ENCODE measurements at regions not wholly inside any gene's neighbourhood (a gene's known extent, or its start where the extent isn't known, plus 50 kb on each side); places are given as distances from the start of the nearest gene placed in this dataset.

GRCh38 chr2:176830362-176830761, 382.2 kb upstream of the HNRNPA3 start:
- no peak for DNase-seq
- H3K9me3 ChIP-seq (ENCODE audit: control insufficient read depth, low read length), result no peaks in the 10 kb centered on the region
- no peaks in the 10 kb centered on the region for H3K79me1 ChIP-seq (replicated peaks; ENCODE audit: low read length, poor library complexity, severe bottlenecking)
- H2BK5ac ChIP-seq (ENCODE audit: low read depth, low read length, poor library complexity, severe bottlenecking), result no peak overlapping the region
- no peak overlapping the region for H2BK120ac ChIP-seq (ENCODE audit: low read depth, low read length)
- no peak overlapping the region for H3K27ac ChIP-seq (ENCODE audit: low read length, poor library complexity, severe bottlenecking)
- H2BK15ac ChIP-seq (ENCODE audit: low read depth, poor library complexity, severe bottlenecking), result no peak overlapping the region
- H3K23ac ChIP-seq (ENCODE audit: low read length in 2 of 2), result no peak overlapping the region
- H3K4me2 ChIP-seq (ENCODE audit: low read length, poor library complexity, severe bottlenecking), result no peak overlapping the region
- no peak overlapping the region for H3K4ac ChIP-seq (ENCODE audit: low read depth in 1 of 2, low read length in 2 of 2)
- no peak overlapping the region for H3K9ac ChIP-seq (ENCODE audit: low read length)
- no peak overlapping the region for H2BK12ac ChIP-seq (ENCODE audit: low read length in 2 of 2)
- no peaks in the 10 kb centered on the region for H3K4me1 ChIP-seq (ENCODE audit: control insufficient read depth, insufficient read depth, low read depth, low read length)
- H4K8ac ChIP-seq (ENCODE audit: low read length), result no peak overlapping the region
- H2AK5ac ChIP-seq (ENCODE audit: low read length, severe bottlenecking), result no peak overlapping the region
- no peak overlapping the region for H3K14ac ChIP-seq (ENCODE audit: low read length in 2 of 2)
- H3K18ac ChIP-seq (ENCODE audit: low read depth in 1 of 2, low read length in 2 of 2), result no peak overlapping the region
- no peaks in the 10 kb centered on the region for H3K36me3 ChIP-seq (ENCODE audit: control insufficient read depth in 1 of 2, insufficient read depth in 2 of 2, low read depth in 1 of 2, low read length in 2 of 2)
- H4K91ac ChIP-seq (ENCODE audit: low read length), result no peak overlapping the region
- no peak overlapping the region for H3K4me3 ChIP-seq (ENCODE audit: insufficient read depth in 1 of 2, low read depth in 1 of 2, low read length in 2 of 2)
- 7% methylated on average over 2 of the region's 3 CpGs for WGBS
- H2AFZ ChIP-seq (ENCODE audit: low read depth, low read length), result no peak overlapping the region
- peaks cover 9 to 13% of the 10 kb centered on the region in 2 experiments for H3K27me3 ChIP-seq (ENCODE audit: control insufficient read depth in 1 of 2, insufficient read depth in 1 of 2, low read length in 2 of 2)

DNA sequence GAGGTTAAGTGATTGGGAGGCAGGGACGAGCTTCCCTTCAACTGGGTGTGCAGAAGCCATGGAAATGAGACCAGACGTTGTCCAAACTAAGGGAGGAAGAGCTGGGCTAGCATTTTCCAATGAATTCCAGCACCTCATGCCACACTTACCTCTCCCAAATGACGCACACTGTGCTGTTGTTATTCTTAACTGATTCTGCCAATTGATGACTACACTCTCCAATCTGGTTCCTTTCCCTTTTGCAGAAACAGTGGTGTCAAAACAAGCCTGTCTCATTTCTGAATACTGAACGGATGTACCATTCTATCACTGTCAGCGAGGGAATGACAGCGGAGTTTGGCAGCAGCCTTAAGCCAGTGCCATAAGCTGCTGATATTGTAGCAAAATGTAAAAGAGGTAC, 380.5 kb upstream of the HNRNPA3 start:
- Histone ChIP-seq H3K14ac (ENCODE audit: low read length in 2 of 2) (no peak overlapping the region), H2BK12ac (ENCODE audit: low read length in 2 of 2) (no peak overlapping the region), H2BK120ac (ENCODE audit: low read depth, low read length) (no peak overlapping the region), H3K4ac (ENCODE audit: low read depth in 1 of 2, low read length in 2 of 2) (no peak overlapping the region), H3K4me3 (ENCODE audit: insufficient read depth in 1 of 2, low read depth in 1 of 2, low read length in 2 of 2) (no peak overlapping the region), H3K23ac (ENCODE audit: low read length in 2 of 2) (no peak overlapping the region), H4K91ac (ENCODE audit: low read length) (no peak overlapping the region), H3K27me3 (ENCODE audit: control insufficient read depth in 1 of 2, insufficient read depth in 1 of 2, low read length in 2 of 2) (peaks cover 2 to 9% of the 10 kb centered on the region in 2 experiments), H3K36me3 (ENCODE audit: control insufficient read depth in 1 of 2, insufficient read depth in 2 of 2, low read depth in 1 of 2, low read length in 2 of 2) (no peaks in the 10 kb centered on the region), H3K9ac (ENCODE audit: low read length) (no peak overlapping the region), H3K9me3 (ENCODE audit: control insufficient read depth, low read length) (peaks cover 4% of the 10 kb centered on the region), H3K4me2 (ENCODE audit: low read length, poor library complexity, severe bottlenecking) (no peak overlapping the region), H4K8ac (ENCODE audit: low read length) (no peak overlapping the region), H3K27ac (ENCODE audit: low read length, poor library complexity, severe bottlenecking) (no peak overlapping the region), H2BK15ac (ENCODE audit: low read depth, poor library complexity, severe bottlenecking) (no peak overlapping the region), H3K4me1 (ENCODE audit: control insufficient read depth, insufficient read depth, low read depth, low read length) (no peaks in the 10 kb centered on the region), H3K18ac (ENCODE audit: low read depth in 1 of 2, low read length in 2 of 2) (no peak overlapping the region), H2BK5ac (ENCODE audit: low read depth, low read length, poor library complexity, severe bottlenecking) (no peak overlapping the region), H3K79me1 (replicated peaks; ENCODE audit: low read length, poor library complexity, severe bottlenecking) (no peaks in the 10 kb centered on the region), H2AFZ (ENCODE audit: low read depth, low read length) (no peak overlapping the region), H2AK5ac (ENCODE audit: low read length, severe bottlenecking) (no peak overlapping the region)
- no peak for DNase-seq
- 71% methylated on average over 6 of the region's 6 CpGs for WGBS

DNA sequence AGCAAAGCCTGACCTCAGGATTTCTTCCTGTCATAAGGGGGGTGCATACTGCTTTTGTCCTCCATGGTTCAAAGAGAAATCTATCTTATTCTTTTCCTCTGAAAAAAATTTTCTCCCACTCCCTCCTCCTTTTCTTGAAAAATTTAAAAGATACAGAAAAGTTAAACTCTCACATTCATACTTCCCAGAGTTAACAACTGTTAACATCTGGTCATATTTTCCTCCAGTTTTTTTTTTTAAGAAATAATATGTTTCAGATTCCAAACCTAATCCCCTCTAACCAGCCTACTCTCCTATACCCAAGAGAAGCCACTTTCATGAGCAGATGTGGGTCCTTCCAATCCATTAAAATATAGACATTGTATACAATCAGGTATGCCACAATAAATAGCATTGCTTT, 378.9 kb upstream of the HNRNPA3 start:
- H3K14ac ChIP-seq (ENCODE audit: low read length in 2 of 2), result no peak overlapping the region
- H3K4me2 ChIP-seq (ENCODE audit: low read length, poor library complexity, severe bottlenecking), result no peak overlapping the region
- H4K91ac ChIP-seq (ENCODE audit: low read length), result no peak overlapping the region
- H2BK120ac ChIP-seq (ENCODE audit: low read depth, low read length), result no peak overlapping the region
- no peak for DNase-seq
- peaks cover 2 to 9% of the 10 kb centered on the region in 2 experiments for H3K27me3 ChIP-seq (ENCODE audit: control insufficient read depth in 1 of 2, insufficient read depth in 1 of 2, low read length in 2 of 2)
- H2AK5ac ChIP-seq (ENCODE audit: low read length, severe bottlenecking), result no peak overlapping the region
- peaks cover 4% of the 10 kb centered on the region for H3K9me3 ChIP-seq (ENCODE audit: control insufficient read depth, low read length)
- no peak overlapping the region for H2AFZ ChIP-seq (ENCODE audit: low read depth, low read length)
- no peak overlapping the region for H3K4ac ChIP-seq (ENCODE audit: low read depth in 1 of 2, low read length in 2 of 2)
- H3K23ac ChIP-seq (ENCODE audit: low read length in 2 of 2), result no peak overlapping the region
- H3K4me3 ChIP-seq (ENCODE audit: insufficient read depth in 1 of 2, low read depth in 1 of 2, low read length in 2 of 2), result no peak overlapping the region
- no peak overlapping the region for H3K9ac ChIP-seq (ENCODE audit: low read length)
- H2BK5ac ChIP-seq (ENCODE audit: low read depth, low read length, poor library complexity, severe bottlenecking), result no peak overlapping the region
- no peak overlapping the region for H4K8ac ChIP-seq (ENCODE audit: low read length)
- no peaks in the 10 kb centered on the region for H3K36me3 ChIP-seq (ENCODE audit: control insufficient read depth in 1 of 2, insufficient read depth in 2 of 2, low read depth in 1 of 2, low read length in 2 of 2)
- no peaks in the 10 kb centered on the region for H3K4me1 ChIP-seq (ENCODE audit: control insufficient read depth, insufficient read depth, low read depth, low read length)
- no peak overlapping the region for H2BK12ac ChIP-seq (ENCODE audit: low read length in 2 of 2)
- H3K27ac ChIP-seq (ENCODE audit: low read length, poor library complexity, severe bottlenecking), result no peak overlapping the region
- no peaks in the 10 kb centered on the region for H3K79me1 ChIP-seq (replicated peaks; ENCODE audit: low read length, poor library complexity, severe bottlenecking)
- H3K18ac ChIP-seq (ENCODE audit: low read depth in 1 of 2, low read length in 2 of 2), result no peak overlapping the region
- H2BK15ac ChIP-seq (ENCODE audit: low read depth, poor library complexity, severe bottlenecking), result no peak overlapping the region

- H3K36me3 ChIP-seq (ENCODE audit: control insufficient read depth in 1 of 2, insufficient read depth in 2 of 2, low read depth in 1 of 2, low read length in 2 of 2), result no peaks in the 10 kb centered on the region
- H3K9ac ChIP-seq (ENCODE audit: low read length), result no peak overlapping the region
- H3K4me3 ChIP-seq (ENCODE audit: insufficient read depth in 1 of 2, low read depth in 1 of 2, low read length in 2 of 2), result no peak overlapping the region
- no peak overlapping the region for H2BK120ac ChIP-seq (ENCODE audit: low read depth, low read length)
- no peak overlapping the region for H3K14ac ChIP-seq (ENCODE audit: low read length in 2 of 2)
- H2BK12ac ChIP-seq (ENCODE audit: low read length in 2 of 2), result no peak overlapping the region
- peaks cover 4% of the 10 kb centered on the region for H3K9me3 ChIP-seq (ENCODE audit: control insufficient read depth, low read length)
- H3K4ac ChIP-seq (ENCODE audit: low read depth in 1 of 2, low read length in 2 of 2), result no peak overlapping the region
- peaks cover 2 to 9% of the 10 kb centered on the region in 2 experiments for H3K27me3 ChIP-seq (ENCODE audit: control insufficient read depth in 1 of 2, insufficient read depth in 1 of 2, low read length in 2 of 2)
- H2BK5ac ChIP-seq (ENCODE audit: low read depth, low read length, poor library complexity, severe bottlenecking), result no peak overlapping the region
- no peak overlapping the region for H4K8ac ChIP-seq (ENCODE audit: low read length)
- DNase-seq, result no peak
- H3K4me2 ChIP-seq (ENCODE audit: low read length, poor library complexity, severe bottlenecking), result no peak overlapping the region
- H2AFZ ChIP-seq (ENCODE audit: low read depth, low read length), result no peak overlapping the region
- H2AK5ac ChIP-seq (ENCODE audit: low read length, severe bottlenecking), result no peak overlapping the region
- no peak overlapping the region for H3K23ac ChIP-seq (ENCODE audit: low read length in 2 of 2)
- 38% methylated on average over 1 of the region's 3 CpGs for WGBS
- H3K79me1 ChIP-seq (replicated peaks; ENCODE audit: low read length, poor library complexity, severe bottlenecking), result no peaks in the 10 kb centered on the region
- no peak overlapping the region for H2BK15ac ChIP-seq (ENCODE audit: low read depth, poor library complexity, severe bottlenecking)
- no peaks in the 10 kb centered on the region for H3K4me1 ChIP-seq (ENCODE audit: control insufficient read depth, insufficient read depth, low read depth, low read length)
- no peak overlapping the region for H4K91ac ChIP-seq (ENCODE audit: low read length)
- no peak overlapping the region for H3K18ac ChIP-seq (ENCODE audit: low read depth in 1 of 2, low read length in 2 of 2)
- no peak overlapping the region for H3K27ac ChIP-seq (ENCODE audit: low read length, poor library complexity, severe bottlenecking)
These were observed 378.4 kb upstream of the HNRNPA3 start for GRCh38 chr2:176834226-176834625.
